ENCODE measurements at regions not wholly inside any gene's neighbourhood (a gene's known extent, or its start where the extent isn't known, plus 50 kb on each side); places are given as distances from the start of the nearest gene placed in this dataset.

GRCh38 chr10:30560326-30560725 lies 69.2 kb downstream of the LYZL2 start:
- ChIA-PET POLR2A (no interaction called here), CTCF (interaction anchor here (1.1 kb wide), 1 partner anchor 79 kb away, joined by 5 read pairs; no protein-coding TSS in a partner anchor)

GRCh38 chr10:30559180-30559579 lies 70.4 kb downstream of the LYZL2 start:
- no peaks in the 10 kb centered on the region for H3K36me3 Mint-ChIP-seq (ENCODE audit: low read depth)
- DNase-seq, result no peak
- ChIA-PET CTCF (interaction anchor here (1.1 kb wide), 1 partner anchor 81 kb away, joined by 5 read pairs; no protein-coding TSS in a partner anchor), POLR2A (no interaction called here)
- H3K4me1 Mint-ChIP-seq (ENCODE audit: low read depth), result no peaks in the 10 kb centered on the region
- no peak for ATAC-seq
- peaks cover 6% of the 10 kb centered on the region for H3K27me3 Mint-ChIP-seq
- no peak overlapping the region for H3K4me3 Mint-ChIP-seq
- H3K9me3 Mint-ChIP-seq, result no peaks in the 10 kb centered on the region
- no peak overlapping the region for H3K27ac Mint-ChIP-seq
- intact Hi-C loops (cut with micrococcal nuclease), result no loop called here
- no peak for TF ChIP-seq CTCF (IDR thresholded peaks at IDR 0.05)

More at GRCh38 chr10:30560326-30560725, 69.2 kb downstream of the LYZL2 start:
- DNase-seq, result no peak
- Mint-ChIP-seq H3K27ac (no peak overlapping the region), H3K27me3 (peaks cover 6% of the 10 kb centered on the region), H3K36me3 (ENCODE audit: low read depth) (no peaks in the 10 kb centered on the region), H3K4me1 (ENCODE audit: low read depth) (no peaks in the 10 kb centered on the region), H3K9me3 (no peaks in the 10 kb centered on the region), H3K4me3 (no peak overlapping the region)
- TF ChIP-seq CTCF (IDR thresholded peaks at IDR 0.05), result no peak
- ATAC-seq, result no peak
- intact Hi-C loops (cut with micrococcal nuclease), result no loop called here

GRCh38 chr10:30558411-30558810 lies 71.1 kb downstream of the LYZL2 start:
- Mint-ChIP-seq H3K36me3 (ENCODE audit: low read depth) (no peaks in the 10 kb centered on the region), H3K9me3 (no peaks in the 10 kb centered on the region), H3K4me1 (ENCODE audit: low read depth) (no peaks in the 10 kb centered on the region), H3K27ac (no peak overlapping the region), H3K27me3 (peaks cover 3% of the 10 kb centered on the region), H3K4me3 (no peak overlapping the region)
- CTCF ChIA-PET, result no interaction called here
- POLR2A ChIA-PET, result no interaction called here
- DNase-seq (no peak), ATAC-seq (no peak)
- no peak for TF ChIP-seq CTCF (IDR thresholded peaks at IDR 0.05)
- intact Hi-C loops (cut with micrococcal nuclease), result no loop called here

GRCh38 chr10:30557884-30558283 lies 71.7 kb downstream of the LYZL2 start:
- Mint-ChIP-seq H3K9me3 (no peaks in the 10 kb centered on the region), H3K27ac (no peak overlapping the region), H3K27me3 (peaks cover under 1% of the 10 kb centered on the region), H3K36me3 (ENCODE audit: low read depth) (no peaks in the 10 kb centered on the region), H3K4me1 (ENCODE audit: low read depth) (no peaks in the 10 kb centered on the region), H3K4me3 (no peak overlapping the region)
- DNase-seq, result no peak
- ATAC-seq, result no peak
- intact Hi-C loops (cut with micrococcal nuclease), result no loop called here
- no peak for TF ChIP-seq CTCF (IDR thresholded peaks at IDR 0.05)
- ChIA-PET CTCF (no interaction called here), POLR2A (no interaction called here)

GRCh38 chr10:30556189-30556588 lies 73.4 kb downstream of the LYZL2 start:
- ChIA-PET CTCF (interaction anchor here (0.7 to 3.4 kb wide), 5 partner anchors 25 to 1088 kb away, joined by 3 to 16 read pairs (median 7); no protein-coding TSS in a partner anchor), POLR2A (no interaction called here)
- Mint-ChIP-seq H3K36me3 (ENCODE audit: low read depth) (no peaks in the 10 kb centered on the region), H3K4me3 (no peak overlapping the region), H3K27ac (no peak overlapping the region), H3K27me3 (no peaks in the 10 kb centered on the region), H3K9me3 (no peaks in the 10 kb centered on the region), H3K4me1 (ENCODE audit: low read depth) (no peaks in the 10 kb centered on the region)
- ATAC-seq (no peak), DNase-seq (no peak)
- intact Hi-C loops (cut with micrococcal nuclease), result no loop called here
- no peak for TF ChIP-seq CTCF (IDR thresholded peaks at IDR 0.05)

Measured in activated CD8-positive, alpha-beta T cell treated with anti-CD3 and anti-CD28 coated beads for 36 hours (primary cell).